HG03575 (cell line): ENCODE measurements at regions not wholly inside any gene's neighbourhood (a gene's known extent, or its start where the extent isn't known, plus 50 kb on each side); places are given as distances from the start of the nearest gene placed in this dataset.

ENCODE experiments used
- ATAC-seq: cut with Tn5 transposase; IDR thresholded peaks from one replicate; pipeline ENCODE4 v1.9.1; 2021; ENCODE audit not compliant: unreplicated experiment, insufficient number of reproducible peaks, low FRiP score; ENCODE audit errors: extremely low read depth

DNA sequence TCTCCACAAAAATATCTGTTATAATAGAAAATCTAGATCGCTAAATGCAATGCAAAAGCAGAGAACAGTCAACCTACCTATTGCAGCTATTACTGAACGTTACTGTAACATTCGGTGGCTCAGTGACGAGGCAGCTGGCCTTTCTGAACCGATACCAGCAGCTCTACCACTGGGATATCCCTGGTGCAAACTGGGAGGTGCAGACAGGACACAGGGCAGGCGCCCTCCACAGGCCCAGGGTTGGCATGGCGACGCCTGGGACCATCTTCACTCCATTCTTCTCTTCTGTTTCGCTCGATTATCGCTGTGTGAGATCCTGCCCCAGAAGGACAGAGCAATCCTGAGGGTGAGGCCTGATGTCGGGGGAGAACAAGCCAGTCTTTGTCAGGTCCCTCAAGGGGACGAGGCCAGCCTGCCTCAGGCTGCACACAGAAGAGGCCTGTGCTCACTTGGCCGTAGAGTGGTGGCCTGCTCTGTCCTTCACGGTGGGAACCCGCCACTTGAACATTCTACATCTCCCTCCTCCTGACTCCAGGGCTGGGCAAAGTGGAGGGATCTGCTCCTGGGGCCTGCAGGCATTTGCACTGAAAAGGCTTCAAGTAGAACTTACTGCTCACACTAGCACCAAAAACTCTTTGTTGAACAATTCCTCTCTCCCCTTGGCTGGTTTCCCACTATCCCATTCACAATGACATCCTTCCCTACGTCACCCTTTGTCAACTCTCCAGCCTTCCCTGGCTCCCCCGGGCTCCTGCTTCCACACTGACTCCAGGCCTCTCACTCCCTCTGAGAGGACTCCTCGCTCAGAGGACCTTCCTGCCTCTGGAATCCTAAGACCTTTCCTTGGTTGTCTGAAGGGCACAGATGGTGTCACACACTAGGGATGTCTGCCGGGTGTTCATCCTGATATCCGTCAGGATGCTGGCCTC, 49.7 kb downstream of the CYRIA start:
- no peak for ATAC-seq

- ATAC-seq = no peak
Observed at GRCh38 chr2:16615246-16615645, 50.4 kb downstream of the CYRIA start.

DNA sequence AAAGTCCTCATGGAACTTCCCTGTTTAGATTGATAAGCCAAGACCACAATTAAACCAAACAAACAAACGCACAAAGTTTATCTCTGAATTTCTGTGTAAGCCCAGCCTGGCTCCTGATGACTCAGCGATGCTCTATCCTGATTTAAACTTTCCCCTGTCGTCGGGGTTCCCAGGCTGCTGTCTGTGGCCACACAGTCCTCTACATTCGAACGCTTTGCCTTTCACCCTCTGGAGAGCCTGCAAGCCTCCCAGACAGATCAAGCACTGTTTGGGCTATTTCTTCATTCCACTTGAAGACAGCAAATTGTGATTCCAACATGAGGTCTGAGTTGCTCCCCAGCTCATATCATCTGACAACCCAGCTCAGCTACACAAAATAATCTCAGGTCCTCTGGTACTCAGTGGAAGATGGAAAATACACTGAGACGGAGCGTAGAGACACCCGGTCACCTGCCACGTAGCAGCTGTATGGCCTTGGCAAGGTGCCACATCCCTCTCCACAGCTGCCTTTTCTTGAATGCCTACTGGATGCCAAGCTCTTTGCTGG, 51.2 kb downstream of the CYRIA start:
- ATAC-seq = no peak

DNA sequence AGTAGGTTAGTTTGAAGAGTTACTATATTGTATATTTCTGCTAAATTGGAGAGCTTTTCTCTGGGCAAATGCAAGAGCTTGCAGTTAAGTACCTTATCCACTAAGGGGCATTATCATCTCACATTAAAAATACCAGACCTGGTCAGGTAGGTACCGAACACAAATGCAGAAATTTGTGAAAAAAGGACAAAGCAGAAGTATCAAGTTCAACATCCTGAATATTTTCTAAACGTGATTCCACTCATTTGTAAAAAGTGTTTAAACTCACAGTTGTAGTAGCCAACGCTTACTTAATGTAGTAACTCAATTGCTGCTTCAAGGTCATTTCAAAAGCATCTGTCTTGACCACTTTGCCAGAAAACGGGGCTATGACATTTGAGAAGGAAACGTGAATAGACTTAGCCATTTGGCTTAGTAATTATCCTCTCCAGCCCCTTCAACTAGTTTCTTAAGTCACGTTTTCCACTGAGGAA, 52.1 kb downstream of the CYRIA start:
- ATAC-seq = no peak

DNA sequence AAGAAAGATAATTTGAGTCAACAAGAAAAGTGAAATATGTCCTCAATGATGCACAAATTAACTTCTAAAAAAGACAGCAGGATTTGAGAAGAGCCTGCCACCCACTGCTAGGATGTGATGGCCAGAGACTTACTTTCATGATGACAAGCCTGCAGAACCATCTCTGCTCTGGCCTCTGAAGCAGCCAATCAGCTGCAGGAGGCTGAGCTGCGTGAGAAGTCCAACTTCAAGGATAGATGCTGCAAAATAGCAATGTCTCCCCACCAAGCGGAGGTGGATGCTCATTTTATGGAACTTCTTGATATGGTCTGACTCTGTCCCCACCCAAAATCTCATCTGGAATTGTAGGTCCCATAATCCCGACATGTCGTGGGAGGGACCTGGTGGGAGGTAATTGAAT, 53.1 kb downstream of the CYRIA start:
- ATAC-seq = no peak

DNA sequence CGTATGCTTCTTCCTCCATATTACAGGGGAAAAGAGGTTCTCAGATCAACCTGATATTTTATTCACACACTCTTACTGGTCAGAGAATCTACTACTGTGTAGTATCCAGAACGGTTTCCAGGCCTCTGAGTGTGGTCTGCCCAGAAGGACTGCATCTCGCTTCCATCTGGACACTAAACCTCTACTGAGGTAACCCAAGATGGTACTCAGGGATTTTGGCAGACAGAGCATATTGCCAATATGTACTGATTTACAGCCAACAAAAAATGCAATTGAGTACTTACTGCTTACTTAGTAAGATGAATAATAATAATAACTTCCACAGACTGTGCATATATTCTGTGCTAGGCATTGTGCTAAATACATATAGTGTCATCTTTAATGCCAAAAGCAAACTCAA, 55.8 kb downstream of the CYRIA start:
- ATAC-seq = no peak

- ATAC-seq = peak; percentile 46
Observed at GRCh38 chr2:16608661-16609643, 56.7 kb downstream of the CYRIA start.

DNA sequence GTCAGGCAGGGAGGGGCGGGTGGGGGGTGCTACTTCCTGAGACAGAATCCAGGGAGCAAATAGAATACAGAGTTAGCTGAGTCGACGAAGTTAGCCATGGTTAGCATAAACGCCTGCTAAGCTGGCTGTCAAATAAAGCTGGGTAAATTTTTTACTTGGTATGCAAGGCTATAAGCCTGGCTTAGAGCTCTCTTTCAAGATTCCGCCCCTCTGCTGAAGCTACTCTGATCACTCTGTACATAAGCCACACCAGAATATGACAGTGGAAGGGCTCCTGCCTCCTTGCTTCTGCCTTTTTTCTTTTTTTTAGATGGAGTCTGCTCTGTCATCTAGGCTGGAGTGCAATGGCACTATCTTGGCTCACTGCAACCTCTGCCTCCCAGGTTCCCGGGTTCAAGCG, 58.3 kb downstream of the CYRIA start:
- no peak for ATAC-seq

- no peak for ATAC-seq
Observed at GRCh38 chr2:16604236-16604635, 61.4 kb downstream of the CYRIA start.

GRCh38 chr2:16591370-16591933, 74.2 kb downstream of the CYRIA start:
- ATAC-seq = no peak

DNA sequence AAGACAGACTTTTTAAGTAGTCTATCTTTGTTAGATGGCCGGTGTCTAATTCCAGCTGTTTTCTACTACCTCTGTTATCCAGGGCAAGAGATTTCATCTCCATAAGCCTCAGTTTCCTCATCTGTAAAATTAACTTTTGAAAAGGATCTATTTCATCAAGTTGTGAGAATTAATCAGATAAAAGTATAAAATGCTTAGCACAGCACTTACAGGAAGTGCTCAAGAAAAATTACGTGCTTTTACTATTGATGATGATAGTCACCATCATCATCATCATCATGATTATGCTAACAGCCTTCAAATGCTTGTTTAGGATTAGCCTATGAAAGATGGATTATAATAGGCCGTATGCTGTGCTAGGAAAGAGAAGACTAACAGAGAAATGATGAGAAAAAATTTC, 76.2 kb downstream of the CYRIA start:
- no peak for ATAC-seq

GRCh38 chr2:16588565-16588964, 77.1 kb downstream of the CYRIA start:
- ATAC-seq = no peak

DNA sequence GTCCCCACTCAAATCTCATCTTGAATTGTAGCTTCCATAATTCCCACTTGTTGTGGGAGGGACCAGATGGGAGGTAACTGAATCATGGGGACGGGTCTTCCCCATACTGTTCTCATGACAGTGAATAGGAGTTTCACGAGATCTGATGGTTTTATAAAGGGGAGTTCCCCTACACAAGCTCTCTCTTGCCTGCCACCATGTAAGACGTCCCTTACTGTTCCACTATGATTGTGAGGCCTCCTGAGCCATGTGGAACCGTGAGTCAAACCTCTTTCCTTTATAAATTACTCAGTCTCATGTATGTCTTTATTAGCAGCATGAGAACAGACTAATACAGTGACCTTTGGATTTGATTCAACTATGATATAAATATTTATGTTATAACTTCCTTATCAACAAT, 78.0 kb downstream of the CYRIA start:
- ATAC-seq = no peak

DNA sequence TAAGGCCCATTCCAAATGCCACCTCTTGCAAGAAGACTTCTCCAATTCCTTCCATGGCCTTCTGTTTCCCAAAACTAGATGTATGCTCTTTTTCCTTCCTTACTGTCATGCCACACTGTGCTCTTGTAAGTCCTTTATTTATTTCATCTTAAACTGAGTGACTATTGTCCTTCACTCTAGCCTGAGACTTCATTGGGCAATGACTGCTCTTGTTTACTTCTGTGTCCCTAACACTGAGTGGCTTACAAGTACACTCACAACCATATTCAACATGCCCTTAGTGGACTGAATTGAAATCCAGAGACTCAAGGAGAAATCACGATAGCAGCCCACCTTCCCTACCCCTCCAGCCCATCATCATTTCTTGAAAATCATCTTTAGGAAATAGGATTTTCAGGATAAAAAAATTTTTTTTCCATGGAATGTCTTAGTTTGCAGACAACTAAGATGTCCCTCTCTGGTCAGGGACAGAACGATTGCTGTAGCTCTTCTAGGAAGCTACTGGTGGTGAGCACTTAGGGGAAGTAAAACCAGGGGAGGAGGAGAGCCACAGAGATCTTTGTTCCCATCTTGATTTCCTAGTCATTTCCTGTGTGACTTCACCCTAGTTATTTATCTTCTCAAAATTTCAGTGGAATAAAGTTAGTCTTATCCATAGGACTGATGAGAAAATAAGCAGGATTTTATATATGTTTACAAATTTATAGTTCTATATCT, 80.7 kb downstream of the CYRIA start:
- no peak for ATAC-seq

GRCh38 chr2:16584084-16584483, 81.5 kb downstream of the CYRIA start:
- ATAC-seq = no peak

DNA sequence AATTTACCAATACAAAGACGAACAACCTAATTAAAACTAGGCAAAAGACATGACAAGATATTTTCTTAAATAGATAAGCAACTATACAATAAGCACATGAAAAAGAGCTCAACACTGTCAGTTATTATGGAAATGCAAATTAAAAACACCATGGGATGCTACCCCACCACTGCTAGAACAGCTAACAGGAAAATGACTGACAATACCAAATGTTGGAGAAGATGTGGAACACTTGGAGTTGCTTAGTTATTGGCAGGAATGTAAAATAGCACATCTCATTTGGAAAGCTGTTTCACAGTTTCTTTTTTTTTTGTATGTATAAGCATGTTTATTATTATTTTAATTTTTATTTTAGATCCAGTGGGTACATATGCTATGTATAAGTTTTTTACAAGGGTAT, 84.4 kb downstream of the CYRIA start:
- no peak for ATAC-seq

- no peak for ATAC-seq
Observed at GRCh38 chr2:16578081-16578480, 87.6 kb downstream of the CYRIA start.

DNA sequence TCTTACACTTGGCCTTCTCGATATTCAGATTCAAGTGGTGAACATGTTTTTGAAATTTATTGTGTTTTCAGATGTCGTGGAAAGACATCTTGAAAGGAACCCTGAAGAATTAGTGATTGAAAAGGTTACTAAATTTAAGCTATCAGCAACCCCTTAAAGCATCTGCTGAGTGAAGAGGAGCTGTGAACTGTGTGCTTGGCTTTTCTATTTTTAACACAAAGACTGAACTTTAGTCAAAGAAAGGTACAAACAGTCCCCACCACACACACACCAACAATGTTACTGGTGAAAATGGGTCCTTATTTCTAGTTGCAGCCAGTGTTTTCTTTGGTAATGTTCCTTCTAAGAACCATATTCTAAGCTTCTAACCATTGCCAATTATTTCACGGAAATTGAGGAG, 95.1 kb downstream of the CYRIA start:
- ATAC-seq = no peak
